H1 (cell line): ENCODE measurements at regions not wholly inside any gene's neighbourhood (a gene's known extent, or its start where the extent isn't known, plus 50 kb on each side); places are given as distances from the start of the nearest gene placed in this dataset.

ENCODE experiments used
- CTCF ChIA-PET: fragments of 300-600 bp; sonication (Branson Sonifier 250); formaldehyde crosslinking; loops from one replicate; lab custom pipeline; 2021; ENCODE audit not compliant: partially characterized antibody; lab: Charles Lee
- POLR2A ChIA-PET: fragments of 300-600 bp; sonication (Branson Sonifier 250); formaldehyde crosslinking; loops from one replicate; lab custom pipeline; 2021; ENCODE audit warnings: inconsistent platforms; ENCODE audit not compliant: partially characterized antibody; lab: Charles Lee
- DNase-seq, 2 experiments: peaks; one replicate each; pipeline versions ENCODE4 v3.0.0 to v3.0.0-alpha.2; 2010 to 2022; ENCODE audit warnings: low spot score in 2 of 2, low read depth in 1 of 2, mixed read lengths in 1 of 2
- FAIRE-seq: peaks from 2 replicates; lab custom pipeline; 2011; peaks lifted over from hg19 to GRCh38; lab: Jason Lieb, UNC
- H2AFZ ChIP-seq: 2 replicates; pipeline ENCODE4 v1.8.1; 2012; ENCODE audit warnings: low read length, inconsistent platforms
- H2AK5ac ChIP-seq: 2 replicates; pipeline ENCODE4 v1.6.1; 2013; ENCODE audit warnings: low read depth, low read length
- H2BK120ac ChIP-seq: replicated peaks from 2 replicates; pipeline ENCODE3; 2013; ENCODE audit warnings: low read depth, low read length, inconsistent platforms
- H2BK12ac ChIP-seq: 2 replicates; pipeline ENCODE4 v1.6.1; 2013; ENCODE audit warnings: low read depth, low read length
- H2BK15ac ChIP-seq: 2 replicates; pipeline ENCODE4 v1.6.1; 2013; ENCODE audit warnings: low read length
- H2BK20ac ChIP-seq: 2 replicates; pipeline ENCODE4 v1.6.1; 2013; ENCODE audit warnings: low read length
- H2BK5ac ChIP-seq: 2 replicates; pipeline ENCODE4 v1.6.1; 2013; ENCODE audit warnings: low read depth, low read length
- H3K14ac ChIP-seq: 2 replicates; pipeline ENCODE4 v1.6.1; 2013; ENCODE audit warnings: inconsistent platforms; ENCODE audit not compliant: insufficient read length
- H3K18ac ChIP-seq: 2 replicates; pipeline ENCODE4 v1.6.1; 2013; ENCODE audit warnings: low read length; ENCODE audit errors: extremely low read depth
- H3K23ac ChIP-seq: 2 replicates; pipeline ENCODE4 v1.6.1; 2013; ENCODE audit warnings: inconsistent platforms; ENCODE audit not compliant: insufficient read length
- H3K23me2 ChIP-seq: 2 replicates; pipeline ENCODE4 v1.6.1; 2013; ENCODE audit warnings: low read depth, low read length
- H3K27ac ChIP-seq: 2 replicates; pipeline ENCODE4 v1.6.1; 2011; ENCODE audit warnings: low read depth, low read length, inconsistent platforms
- H3K27me3 ChIP-seq, 4 experiments: replicated peaks in 1 of 4; 1 replicate in 1 of 4; 2 replicates in 3 of 4; pipeline versions ENCODE4 v1.6.1 to v1.8.1; 2011 to 2013; ENCODE audit warnings: low read length in 3 of 4, mild to moderate bottlenecking in 3 of 4, inconsistent platforms in 2 of 4, mixed read lengths in 2 of 4, moderate library complexity in 1 of 4; ENCODE audit not compliant: control insufficient read depth in 3 of 4, insufficient read depth in 3 of 4; ENCODE audit errors: extremely low read depth in 1 of 4
- H3K36me3 ChIP-seq, 4 experiments: 2 replicates each; pipeline versions ENCODE4 v1.6.1 to v1.8.1; 2011 to 2013; ENCODE audit warnings: mild to moderate bottlenecking in 4 of 4, low read length in 3 of 4, moderate library complexity in 2 of 4, control low read depth in 1 of 4, inconsistent platforms in 1 of 4; ENCODE audit not compliant: insufficient read depth in 4 of 4, control insufficient read depth in 2 of 4
- H3K4ac ChIP-seq: replicated peaks from 2 replicates; pipeline ENCODE3; 2013; ENCODE audit warnings: low read length, low read depth, mixed read lengths, inconsistent platforms; ENCODE audit not compliant: insufficient read length
- H3K4me1 ChIP-seq, 4 experiments: replicated peaks in 1 of 4; 1 replicate in 1 of 4; 2 replicates in 3 of 4; pipeline versions ENCODE4 v1.6.1 to v1.8.1; 2011 to 2013; ENCODE audit warnings: low read length in 3 of 4, inconsistent platforms in 2 of 4, mixed read lengths in 1 of 4; ENCODE audit not compliant: insufficient read depth in 4 of 4, control insufficient read depth in 3 of 4
- H3K4me2 ChIP-seq, 2 experiments: 2 replicates each; pipeline versions ENCODE4 v1.6.1 to v1.8.1; 2011 to 2013; ENCODE audit warnings: low read depth in 2 of 2, low read length in 2 of 2, control low read depth in 1 of 2, inconsistent platforms in 1 of 2, mild to moderate bottlenecking in 1 of 2; ENCODE audit not compliant: insufficient read depth in 1 of 2
- H3K4me3 ChIP-seq, 4 experiments: fragments of 200-600, 300-600 bp in 1 of 4; sonication (generic), shearing (Covaris generic), sonication (Bioruptor Twin) in 1 of 4; 2 replicates each; pipeline versions ENCODE4 v1.5.1 to v1.8.1; 2011 to 2016; ENCODE audit warnings: low read length in 4 of 4, low read depth in 3 of 4, control low read depth in 2 of 4, inconsistent platforms in 2 of 4, mild to moderate bottlenecking in 2 of 4, mixed read lengths in 1 of 4, moderate library complexity in 1 of 4; ENCODE audit not compliant: insufficient read depth in 2 of 4; ENCODE audit errors: extremely low read depth in 1 of 4
- H3K56ac ChIP-seq: replicated peaks from 2 replicates; pipeline ENCODE3; 2013; ENCODE audit warnings: low read depth, mild to moderate bottlenecking, mixed read lengths, low read length, inconsistent platforms; ENCODE audit not compliant: insufficient read length
- H3K79me1 ChIP-seq: 2 replicates; pipeline ENCODE4 v1.6.1; 2013; ENCODE audit warnings: low read depth, low read length, control low read depth
- H3K79me2 ChIP-seq, 2 experiments: 2 replicates each; pipeline versions ENCODE4 v1.6.1 to v1.8.1; 2012 to 2013; ENCODE audit warnings: low read length in 2 of 2, mild to moderate bottlenecking in 2 of 2, inconsistent platforms in 1 of 2; ENCODE audit not compliant: insufficient read depth in 2 of 2, control insufficient read depth in 1 of 2
- H3K9ac ChIP-seq, 4 experiments: replicated peaks in 1 of 4; 1 replicate in 1 of 4; 2 replicates in 3 of 4; pipeline versions ENCODE4 v1.6.1 to v1.8.1; 2011 to 2013; ENCODE audit warnings: low read depth in 3 of 4, low read length in 3 of 4, control low read depth in 2 of 4, mild to moderate bottlenecking in 2 of 4, moderate library complexity in 2 of 4, inconsistent platforms in 1 of 4; ENCODE audit errors: extremely low read depth in 1 of 4
- H3K9me3 ChIP-seq, 2 experiments: 2 replicates each; pipeline versions ENCODE4 v1.6.1 to v1.8.1; 2012 to 2013; ENCODE audit warnings: mild to moderate bottlenecking in 2 of 2, moderate library complexity in 2 of 2, control low read depth in 1 of 2, inconsistent platforms in 1 of 2, low read depth in 1 of 2, low read length in 1 of 2, mixed read lengths in 1 of 2; ENCODE audit not compliant: insufficient read depth in 2 of 2
- H4K20me1 ChIP-seq, 2 experiments: replicated peaks in 1 of 2; 2 replicates each; pipeline versions ENCODE3 to v1.8.1; 2011 to 2013; ENCODE audit warnings: inconsistent platforms in 2 of 2, low read length in 2 of 2, mild to moderate bottlenecking in 1 of 2; ENCODE audit not compliant: insufficient read depth in 2 of 2, control insufficient read depth in 1 of 2
- H4K5ac ChIP-seq: 2 replicates; pipeline ENCODE4 v1.6.1; 2013; ENCODE audit warnings: low read length, low read depth, mixed read lengths, inconsistent platforms; ENCODE audit not compliant: insufficient read length
- H4K8ac ChIP-seq: 2 replicates; pipeline ENCODE4 v1.8.0; 2013; ENCODE audit warnings: mild to moderate bottlenecking, moderate library complexity, low read length, inconsistent platforms; ENCODE audit not compliant: insufficient read depth; ENCODE audit errors: extremely low read depth
- H4K91ac ChIP-seq: replicated peaks from 2 replicates; pipeline ENCODE3; 2013; ENCODE audit warnings: low read length, mixed read lengths, inconsistent platforms; ENCODE audit not compliant: insufficient read length
- CEBPB ChIP-seq: IDR thresholded peaks from 2 replicates; pipeline ENCODE4 v1.6.1; 2012; ENCODE audit warnings: low read depth, low read length
- EZH2 ChIP-seq: fragments of 200-600 bp; sonication (generic); IDR thresholded peaks from 2 replicates; pipeline ENCODE4 v1.7.1; 2012; ENCODE audit warnings: low read depth, mild to moderate bottlenecking, moderate library complexity, low read length, inconsistent platforms; ENCODE audit not compliant: severe bottlenecking
- RNF2 ChIP-seq: fragments of 200-900, 300-1000 bp; sonication (generic); IDR thresholded peaks from 2 replicates; pipeline ENCODE4 v1.7.1; 2016; ENCODE audit warnings: borderline replicate concordance, low read depth, mild to moderate bottlenecking, antibody characterized with exemption, low read length; ENCODE audit not compliant: poor library complexity, severe bottlenecking; ENCODE audit errors: missing control alignments
- TBP ChIP-seq: IDR thresholded peaks from 2 replicates; pipeline ENCODE4 v1.6.1; 2011; ENCODE audit warnings: low read depth, low read length, improper control_type of control experiment

DNA sequence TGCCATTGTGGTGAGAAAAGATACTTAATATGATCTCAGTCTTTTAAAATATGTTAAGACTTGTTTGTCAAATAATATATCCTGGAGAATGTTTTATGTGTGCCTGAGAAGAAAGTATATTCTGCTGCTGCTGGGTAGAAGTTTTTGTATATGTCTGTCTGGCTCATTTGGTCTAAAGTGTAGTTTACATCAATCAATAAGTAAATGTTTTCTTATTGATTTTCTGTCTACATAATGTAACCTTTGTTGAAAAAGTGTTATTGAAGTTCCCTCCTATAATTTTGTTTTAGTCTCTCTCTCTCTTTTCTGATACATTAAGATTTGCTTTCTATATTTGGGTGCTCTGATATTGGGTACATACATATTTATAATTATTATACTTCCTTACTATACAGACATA lies 201.2 kb downstream of the THBS2 start:
- Histone ChIP-seq H4K91ac (no peak overlapping the region), H3K9me3 (no peaks in the 10 kb centered on the region; a peak in 1 of 4 replicates), H3K79me1 (no peaks in the 10 kb centered on the region), H2BK12ac (no peak overlapping the region), H2BK5ac (no peak overlapping the region), H2AK5ac (no peak overlapping the region), H3K18ac (no peak overlapping the region), H3K23ac (no peak overlapping the region), H4K20me1 (no peaks in the 10 kb centered on the region), H4K5ac (no peak overlapping the region), H3K36me3 (no peaks in the 10 kb centered on the region), H3K56ac (no peak overlapping the region), H3K4me1 (no peaks in the 10 kb centered on the region), H3K79me2 (no peaks in the 10 kb centered on the region), H3K9ac (no peak overlapping the region), H4K8ac (no peak overlapping the region), H2BK15ac (no peak overlapping the region), H3K4me3 (no peak overlapping the region), H3K14ac (no peak overlapping the region), H3K4ac (no peak overlapping the region), H3K27ac (no peak overlapping the region), H3K27me3 (no peaks in the 10 kb centered on the region), H2AFZ (no peak overlapping the region), H2BK20ac (no peak overlapping the region), H3K4me2 (no peak overlapping the region), H2BK120ac (no peak overlapping the region), H3K23me2 (no peaks in the 10 kb centered on the region; the same call in 1 of the 2 replicates)
- no peak for DNase-seq
- ChIA-PET CTCF (no interaction called here), POLR2A (no interaction called here)
- TF ChIP-seq CEBPB (no peak), RNF2 (no peak), EZH2 (no peak), TBP (no peak)
- FAIRE-seq, result no peak
